Skeletal muscle tissue (tissue), 3 donors: ENCODE measurements at regions not wholly inside any gene's neighbourhood (a gene's known extent, or its start where the extent isn't known, plus 50 kb on each side); places are given as distances from the start of the nearest gene placed in this dataset.
"Not testable (repeated sequence)": the region's sequence is repeated elsewhere in the genome, so short reads cannot be mapped to it uniquely, and the experiment has no call there.

Source experiments
- H3K27ac ChIP-seq: one replicate; pipeline ENCODE4 v1.7.0; 2013; ENCODE audit warnings: mild to moderate bottlenecking, low read depth, low read length, inconsistent platforms
- H3K27me3 ChIP-seq, 3 donors: one replicate each; pipeline ENCODE4 v1.7.0; 2013; ENCODE audit warnings: low read length in 3 of 3; ENCODE audit not compliant: control insufficient read depth in 3 of 3, insufficient read depth in 3 of 3
- H3K36me3 ChIP-seq, 3 donors: one replicate each; pipeline ENCODE4 v1.7.0; 2013; ENCODE audit warnings: low read length in 3 of 3; ENCODE audit not compliant: control insufficient read depth in 3 of 3, insufficient read depth in 3 of 3
- H3K4me1 ChIP-seq, 3 donors: one replicate each; pipeline ENCODE4 v1.7.0; 2013; ENCODE audit warnings: low read length in 3 of 3, mild to moderate bottlenecking in 3 of 3; ENCODE audit not compliant: control insufficient read depth in 3 of 3, insufficient read depth in 3 of 3
- H3K4me3 ChIP-seq, 3 donors: one replicate each; pipeline ENCODE4 v1.7.0; 2013; ENCODE audit warnings: low read length in 3 of 3
- H3K9ac ChIP-seq, 3 donors: one replicate each; pipeline ENCODE4 v1.7.0; 2013; ENCODE audit warnings: low read length in 3 of 3, mild to moderate bottlenecking in 3 of 3, moderate library complexity in 2 of 3, low read depth in 1 of 3
- H3K9me3 ChIP-seq, 3 donors: one replicate each; pipeline ENCODE4 v1.7.0; 2013; ENCODE audit warnings: low read length in 3 of 3; ENCODE audit not compliant: control insufficient read depth in 3 of 3
- donor health status: Osteomylitis.

- no peaks in the 10 kb centered on the region for H3K36me3 ChIP-seq
- H3K4me3 ChIP-seq = no peak overlapping the region
- no peaks in the 10 kb centered on the region for H3K9me3 ChIP-seq
- no peak overlapping the region for H3K9ac ChIP-seq
- peaks cover 4 to 11% (median 5%) of the 10 kb centered on the region in 3 donors for H3K4me1 ChIP-seq
- no peak overlapping the region for H3K27ac ChIP-seq
- no peaks in the 10 kb centered on the region for H3K27me3 ChIP-seq
Observed at GRCh38 chr11:22459048-22459447, 120.9 kb downstream of the SLC17A6 start.

GRCh38 chr11:22458161-22458560, 120.0 kb downstream of the SLC17A6 start:
- no peak overlapping the region for H3K27ac ChIP-seq
- H3K9ac ChIP-seq = no peak overlapping the region
- no peaks in the 10 kb centered on the region for H3K9me3 ChIP-seq
- no peaks in the 10 kb centered on the region for H3K36me3 ChIP-seq
- H3K4me1 ChIP-seq = peaks cover 4 to 11% (median 5%) of the 10 kb centered on the region in 3 donors
- H3K27me3 ChIP-seq = no peaks in the 10 kb centered on the region
- no peak overlapping the region for H3K4me3 ChIP-seq

GRCh38 chr11:22456993-22457762, 119.0 kb downstream of the SLC17A6 start:
- Histone ChIP-seq H3K36me3 (no peaks in the 10 kb centered on the region), H3K27ac (no peak overlapping the region), H3K27me3 (no peaks in the 10 kb centered on the region), H3K4me1 (peaks cover 4 to 11% (median 5%) of the 10 kb centered on the region in 3 donors), H3K4me3 (no peak overlapping the region), H3K9me3 (no peaks in the 10 kb centered on the region), H3K9ac (no peak overlapping the region)

- peaks cover 4 to 5% (median 5%) of the 10 kb centered on the region in 3 donors for H3K4me1 ChIP-seq
- no peak overlapping the region for H3K9ac ChIP-seq
- no peak overlapping the region for H3K4me3 ChIP-seq
- H3K27ac ChIP-seq = no peak overlapping the region
- no peaks in the 10 kb centered on the region for H3K9me3 ChIP-seq
- H3K27me3 ChIP-seq = no peaks in the 10 kb centered on the region
- no peaks in the 10 kb centered on the region for H3K36me3 ChIP-seq
Observed at GRCh38 chr11:22454461-22455090, 116.4 kb downstream of the SLC17A6 start.

- Histone ChIP-seq H3K4me1 (no peaks in the 10 kb centered on the region), H3K9me3 (no peaks in the 10 kb centered on the region), H3K4me3 (no peak overlapping the region)
Observed at GRCh38 chr11:22449441-22449840, 111.3 kb downstream of the SLC17A6 start.

GRCh38 chr11:22444076-22444475, 105.9 kb downstream of the SLC17A6 start:
- H3K36me3 ChIP-seq = no peaks in the 10 kb centered on the region
- H3K9ac ChIP-seq = no peak overlapping the region
- H3K27me3 ChIP-seq = no peaks in the 10 kb centered on the region
- H3K9me3 ChIP-seq = no peaks in the 10 kb centered on the region
- no peak overlapping the region for H3K27ac ChIP-seq
- no peaks in the 10 kb centered on the region for H3K4me1 ChIP-seq
- no peak overlapping the region for H3K4me3 ChIP-seq

More at GRCh38 chr11:22449441-22449840, 111.3 kb downstream of the SLC17A6 start:
- H3K36me3 ChIP-seq = no peaks in the 10 kb centered on the region
- H3K9ac ChIP-seq = no peak overlapping the region
- H3K27ac ChIP-seq = no peak overlapping the region
- H3K27me3 ChIP-seq = no peaks in the 10 kb centered on the region

GRCh38 chr11:22441831-22442230, 103.7 kb downstream of the SLC17A6 start:
- H3K4me1 ChIP-seq = no peaks in the 10 kb centered on the region

GRCh38 chr11:22435582-22435981, 97.4 kb downstream of the SLC17A6 start:
- not testable (repeated sequence) for H3K4me1 ChIP-seq, H3K27ac ChIP-seq, H3K9ac ChIP-seq, H3K9me3 ChIP-seq, H3K36me3 ChIP-seq, H3K4me3 ChIP-seq, H3K27me3 ChIP-seq

More at GRCh38 chr11:22441831-22442230, 103.7 kb downstream of the SLC17A6 start:
- H3K9me3 ChIP-seq = no peaks in the 10 kb centered on the region
- no peaks in the 10 kb centered on the region for H3K36me3 ChIP-seq
- H3K9ac ChIP-seq = no peak overlapping the region
- no peaks in the 10 kb centered on the region for H3K27me3 ChIP-seq
- no peak overlapping the region for H3K27ac ChIP-seq
- no peak overlapping the region for H3K4me3 ChIP-seq

- H3K4me1 ChIP-seq = peaks cover 4 to 9% (median 8%) of the 10 kb centered on the region in 3 donors
- H3K9ac ChIP-seq = no peak overlapping the region
- H3K9me3 ChIP-seq = no peaks in the 10 kb centered on the region
- no peak overlapping the region for H3K4me3 ChIP-seq
- H3K36me3 ChIP-seq = no peaks in the 10 kb centered on the region
- H3K27me3 ChIP-seq = no peaks in the 10 kb centered on the region
- H3K27ac ChIP-seq = no peak overlapping the region
Observed at GRCh38 chr11:22433517-22433916, 95.3 kb downstream of the SLC17A6 start.

GRCh38 chr11:22433094-22433455, 94.9 kb downstream of the SLC17A6 start:
- Histone ChIP-seq H3K27me3 (no peaks in the 10 kb centered on the region), H3K36me3 (no peaks in the 10 kb centered on the region), H3K9me3 (no peaks in the 10 kb centered on the region), H3K27ac (no peak overlapping the region), H3K4me1 (peaks cover 4 to 9% (median 8%) of the 10 kb centered on the region in 3 donors), H3K4me3 (peak overlapping the region; percentile 58 to 74 (median 73)), H3K9ac (peak overlapping the region in 2 of 3 donors; percentile 42 to 63)
